Neural cell (in vitro differentiated cells): ENCODE measurements at regions not wholly inside any gene's neighbourhood (a gene's known extent, or its start where the extent isn't known, plus 50 kb on each side); places are given as distances from the start of the nearest gene placed in this dataset.

Source experiments
- H2AFZ ChIP-seq: fragments of 200-600, 300-800 bp; sonication (generic), shearing (Covaris generic); 2 replicates; pipeline ENCODE4 v1.6.0; 2014; ENCODE audit warnings: low read depth, mild to moderate bottlenecking, antibody characterized with exemption, low read length, moderate library complexity
- H3F3A ChIP-seq: fragments of 200-600 bp; shearing (Covaris generic); 2 replicates; pipeline ENCODE4 v1.6.1; 2016; ENCODE audit warnings: mild to moderate bottlenecking, moderate library complexity, mixed read lengths, antibody characterized with exemption, low read length; ENCODE audit not compliant: insufficient read depth, poor library complexity, severe bottlenecking
- H3K27ac ChIP-seq: fragments of 200-600, 300-800 bp; sonication (generic), shearing (Covaris generic); 2 replicates; pipeline ENCODE4 v1.5.1; 2014; ENCODE audit warnings: mild to moderate bottlenecking, low read length, moderate library complexity
- H3K27me3 ChIP-seq: fragments of 300-800, 200-600 bp; sonication (generic), shearing (Covaris generic); 2 replicates; pipeline ENCODE4 v1.6.0; 2014; ENCODE audit warnings: mild to moderate bottlenecking, low read depth, low read length, moderate library complexity; ENCODE audit not compliant: insufficient read depth
- H3K36me3 ChIP-seq: fragments of 300-800, 200-600 bp; sonication (generic), shearing (Covaris generic); 2 replicates; pipeline ENCODE4 v1.5.1; 2014; ENCODE audit warnings: mild to moderate bottlenecking, antibody characterized with exemption, low read length, moderate library complexity; ENCODE audit not compliant: insufficient read depth
- H3K4me2 ChIP-seq: fragments of 300-800, 200-600 bp; sonication (generic), shearing (Covaris generic); 2 replicates; pipeline ENCODE4 v1.6.0; 2014; ENCODE audit warnings: mild to moderate bottlenecking, low read length
- H3K4me3 ChIP-seq: fragments of 300-800, 200-600 bp; sonication (generic), shearing (Covaris generic); 2 replicates; pipeline ENCODE4 v1.5.1; 2014; ENCODE audit warnings: mild to moderate bottlenecking, low read length, moderate library complexity
- H3K79me2 ChIP-seq: fragments of 200-600 bp; shearing (Covaris generic); replicated peaks from 2 replicates; pipeline ENCODE4 v1.6.0; 2014; ENCODE audit warnings: mild to moderate bottlenecking, low read length, moderate library complexity; ENCODE audit not compliant: insufficient read depth
- H3K9ac ChIP-seq: fragments of 300-800, 200-600 bp; sonication (generic), shearing (Covaris generic); 2 replicates; pipeline ENCODE4 v1.6.1; 2016; ENCODE audit warnings: mild to moderate bottlenecking, low read length, mixed read lengths
- H3K9me2 ChIP-seq: fragments of 200-600 bp; shearing (Covaris generic); 2 replicates; pipeline ENCODE4 v1.6.1; 2016; ENCODE audit warnings: mild to moderate bottlenecking, low read length, mixed read lengths; ENCODE audit not compliant: insufficient read depth
- H3K9me3 ChIP-seq: fragments of 200-600, 300-800 bp; sonication (generic), shearing (Covaris generic); 2 replicates; pipeline ENCODE4 v1.6.1; 2016; ENCODE audit warnings: mild to moderate bottlenecking, mixed run types, low read length, moderate library complexity, mixed read lengths
- H4K20me1 ChIP-seq: fragments of 200-600 bp; shearing (Covaris generic); 2 replicates; pipeline ENCODE4 v1.6.1; 2016; ENCODE audit warnings: mild to moderate bottlenecking, mixed run types; ENCODE audit not compliant: insufficient read depth
- EP300 ChIP-seq: fragments of 450-650 bp; conservative IDR thresholded peaks from 2 replicates; pipeline ENCODE4 v1.6.1; 2014; ENCODE audit warnings: antibody characterized with exemption, mild to moderate bottlenecking, moderate library complexity; ENCODE audit not compliant: poor library complexity, severe bottlenecking
- EZH2 ChIP-seq: fragments of 200-600, 300-800 bp; shearing (Covaris generic), sonication (generic); IDR thresholded peaks from 2 replicates; pipeline ENCODE4 v1.6.1; 2014; ENCODE audit warnings: antibody characterized with exemption, low read length, borderline replicate concordance, mild to moderate bottlenecking; ENCODE audit not compliant: insufficient read depth, poor library complexity, severe bottlenecking
- MXI1 ChIP-seq: fragments of 450-650 bp; conservative IDR thresholded peaks from 2 replicates; pipeline ENCODE4 v1.6.1; 2014; ENCODE audit warnings: antibody characterized with exemption, mild to moderate bottlenecking; ENCODE audit not compliant: poor library complexity, severe bottlenecking
- POLR2AphosphoS5 ChIP-seq: IDR thresholded peaks from 2 replicates; pipeline ENCODE4 v1.6.1; 2012
- RAD21 ChIP-seq: fragments of 450-650 bp; conservative IDR thresholded peaks from 2 replicates; pipeline ENCODE4 v1.6.1; 2014; ENCODE audit warnings: antibody characterized with exemption, mild to moderate bottlenecking, moderate library complexity
- SMC3 ChIP-seq: fragments of 450-650 bp; conservative IDR thresholded peaks from 2 replicates; pipeline ENCODE4 v1.6.1; 2014; ENCODE audit warnings: antibody characterized with exemption, mild to moderate bottlenecking, moderate library complexity; ENCODE audit not compliant: poor library complexity
- TAF1 ChIP-seq: IDR thresholded peaks from 2 replicates; pipeline ENCODE4 v1.6.1; 2012; ENCODE audit warnings: low read depth
- TF ChIP-seq, protein P1 (sequence below): fragments of 450-650 bp; IDR thresholded peaks from 2 replicates; pipeline ENCODE4 v1.5.1; 2014; ENCODE audit warnings: antibody characterized with exemption, mild to moderate bottlenecking, moderate library complexity; ENCODE audit not compliant: poor library complexity, severe bottlenecking
- TF ChIP-seq, protein P2 (sequence below): IDR thresholded peaks from 2 replicates; pipeline ENCODE4 v1.6.1; 2012; ENCODE audit warnings: borderline replicate concordance

DNA sequence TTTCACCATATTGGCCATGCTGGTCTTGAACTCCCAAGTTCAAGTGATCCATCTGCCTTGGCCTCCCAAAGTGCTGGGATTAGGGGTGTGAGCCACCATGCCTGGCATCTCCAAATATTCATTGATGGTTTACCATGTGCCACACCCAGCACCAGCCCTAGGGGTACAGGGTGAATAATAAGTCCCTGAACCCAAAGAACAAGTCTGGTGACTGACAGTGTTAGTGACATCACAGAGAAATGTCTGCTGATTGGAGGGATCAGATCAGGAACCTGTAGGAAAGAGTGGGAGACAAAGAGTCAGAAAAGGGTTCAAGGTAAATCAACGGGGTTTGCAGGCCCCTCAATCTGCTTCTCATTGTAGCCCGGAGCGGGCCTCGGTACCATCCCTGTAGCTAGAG is 118.4 kb upstream of the NABP1 start:
- Histone ChIP-seq H3K36me3 (no peaks in the 10 kb centered on the region), H3F3A (no peaks in the 10 kb centered on the region), H3K9me2 (no peaks in the 10 kb centered on the region), H4K20me1 (no peaks in the 10 kb centered on the region), H2AFZ (no peak overlapping the region), H3K27me3 (no peaks in the 10 kb centered on the region), H3K9ac (no peak overlapping the region), H3K9me3 (no peaks in the 10 kb centered on the region), H3K4me2 (no peak overlapping the region), H3K27ac (no peak overlapping the region), H3K79me2 (no peaks in the 10 kb centered on the region), H3K4me3 (no peak overlapping the region)
- TF ChIP-seq TAF1, result no peak
- TF ChIP-seq EP300, result no peak
- TF ChIP-seq, protein P1, sequence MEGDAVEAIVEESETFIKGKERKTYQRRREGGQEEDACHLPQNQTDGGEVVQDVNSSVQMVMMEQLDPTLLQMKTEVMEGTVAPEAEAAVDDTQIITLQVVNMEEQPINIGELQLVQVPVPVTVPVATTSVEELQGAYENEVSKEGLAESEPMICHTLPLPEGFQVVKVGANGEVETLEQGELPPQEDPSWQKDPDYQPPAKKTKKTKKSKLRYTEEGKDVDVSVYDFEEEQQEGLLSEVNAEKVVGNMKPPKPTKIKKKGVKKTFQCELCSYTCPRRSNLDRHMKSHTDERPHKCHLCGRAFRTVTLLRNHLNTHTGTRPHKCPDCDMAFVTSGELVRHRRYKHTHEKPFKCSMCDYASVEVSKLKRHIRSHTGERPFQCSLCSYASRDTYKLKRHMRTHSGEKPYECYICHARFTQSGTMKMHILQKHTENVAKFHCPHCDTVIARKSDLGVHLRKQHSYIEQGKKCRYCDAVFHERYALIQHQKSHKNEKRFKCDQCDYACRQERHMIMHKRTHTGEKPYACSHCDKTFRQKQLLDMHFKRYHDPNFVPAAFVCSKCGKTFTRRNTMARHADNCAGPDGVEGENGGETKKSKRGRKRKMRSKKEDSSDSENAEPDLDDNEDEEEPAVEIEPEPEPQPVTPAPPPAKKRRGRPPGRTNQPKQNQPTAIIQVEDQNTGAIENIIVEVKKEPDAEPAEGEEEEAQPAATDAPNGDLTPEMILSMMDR, result no peak
- TF ChIP-seq POLR2AphosphoS5, result no peak
- TF ChIP-seq RAD21, result no peak
- TF ChIP-seq MXI1, result no peak
- no peak for TF ChIP-seq EZH2
- TF ChIP-seq, protein P2, sequence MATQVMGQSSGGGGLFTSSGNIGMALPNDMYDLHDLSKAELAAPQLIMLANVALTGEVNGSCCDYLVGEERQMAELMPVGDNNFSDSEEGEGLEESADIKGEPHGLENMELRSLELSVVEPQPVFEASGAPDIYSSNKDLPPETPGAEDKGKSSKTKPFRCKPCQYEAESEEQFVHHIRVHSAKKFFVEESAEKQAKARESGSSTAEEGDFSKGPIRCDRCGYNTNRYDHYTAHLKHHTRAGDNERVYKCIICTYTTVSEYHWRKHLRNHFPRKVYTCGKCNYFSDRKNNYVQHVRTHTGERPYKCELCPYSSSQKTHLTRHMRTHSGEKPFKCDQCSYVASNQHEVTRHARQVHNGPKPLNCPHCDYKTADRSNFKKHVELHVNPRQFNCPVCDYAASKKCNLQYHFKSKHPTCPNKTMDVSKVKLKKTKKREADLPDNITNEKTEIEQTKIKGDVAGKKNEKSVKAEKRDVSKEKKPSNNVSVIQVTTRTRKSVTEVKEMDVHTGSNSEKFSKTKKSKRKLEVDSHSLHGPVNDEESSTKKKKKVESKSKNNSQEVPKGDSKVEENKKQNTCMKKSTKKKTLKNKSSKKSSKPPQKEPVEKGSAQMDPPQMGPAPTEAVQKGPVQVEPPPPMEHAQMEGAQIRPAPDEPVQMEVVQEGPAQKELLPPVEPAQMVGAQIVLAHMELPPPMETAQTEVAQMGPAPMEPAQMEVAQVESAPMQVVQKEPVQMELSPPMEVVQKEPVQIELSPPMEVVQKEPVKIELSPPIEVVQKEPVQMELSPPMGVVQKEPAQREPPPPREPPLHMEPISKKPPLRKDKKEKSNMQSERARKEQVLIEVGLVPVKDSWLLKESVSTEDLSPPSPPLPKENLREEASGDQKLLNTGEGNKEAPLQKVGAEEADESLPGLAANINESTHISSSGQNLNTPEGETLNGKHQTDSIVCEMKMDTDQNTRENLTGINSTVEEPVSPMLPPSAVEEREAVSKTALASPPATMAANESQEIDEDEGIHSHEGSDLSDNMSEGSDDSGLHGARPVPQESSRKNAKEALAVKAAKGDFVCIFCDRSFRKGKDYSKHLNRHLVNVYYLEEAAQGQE, result no peak
- TF ChIP-seq SMC3, result no peak

DNA sequence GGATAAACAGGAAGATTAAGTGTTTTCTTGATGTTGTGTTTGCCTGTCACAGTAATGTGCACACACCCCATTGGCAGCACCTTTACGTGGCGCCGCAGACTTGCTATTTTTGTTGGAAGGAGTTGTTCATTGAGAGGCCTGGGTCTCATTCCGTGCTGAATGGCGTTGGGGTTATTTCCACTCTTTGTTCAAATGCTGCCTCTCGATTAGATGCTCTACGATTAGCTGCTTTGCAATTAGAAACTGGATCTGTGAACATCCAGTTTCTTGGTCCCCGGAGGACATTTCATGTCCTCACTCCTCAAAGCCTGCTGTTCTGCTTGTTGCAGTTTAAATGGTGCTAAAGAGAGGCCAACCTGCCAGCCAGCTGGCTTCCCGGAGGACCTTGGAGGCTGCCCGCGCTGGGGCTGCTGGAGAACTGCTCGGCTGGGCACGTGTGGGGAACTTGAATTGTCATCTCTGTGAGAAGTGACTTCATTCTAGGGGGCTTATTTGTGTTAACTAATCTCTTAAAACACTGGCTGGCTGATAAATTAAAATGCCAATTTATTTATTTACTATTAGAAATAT is 117.4 kb upstream of the NABP1 start:
- Histone ChIP-seq H3K9me3 (no peaks in the 10 kb centered on the region), H3K4me2 (no peak overlapping the region), H3K4me3 (no peak overlapping the region), H3K27ac (no peak overlapping the region), H3K79me2 (no peaks in the 10 kb centered on the region), H3K9ac (no peak overlapping the region), H3K9me2 (no peaks in the 10 kb centered on the region), H4K20me1 (no peaks in the 10 kb centered on the region), H2AFZ (no peak overlapping the region), H3K27me3 (no peaks in the 10 kb centered on the region), H3K36me3 (no peaks in the 10 kb centered on the region), H3F3A (no peaks in the 10 kb centered on the region)
- TF ChIP-seq EP300 (no peak), SMC3 (no peak), MXI1 (no peak), TAF1 (no peak), POLR2AphosphoS5 (no peak), EZH2 (no peak), RAD21 (no peak)
- TF ChIP-seq, protein P2, result no peak
- TF ChIP-seq, protein P1, result no peak
